HepG2 (cell line): ENCODE measurements at regions not wholly inside any gene's neighbourhood (a gene's known extent, or its start where the extent isn't known, plus 50 kb on each side); places are given as distances from the start of the nearest gene placed in this dataset.

Experiments used
- ATAC-seq: fragments of 200-7000 bp; cut with Tn5 transposase; 3 replicates; pipeline ENCODE4 v1.9.1; 2020; ENCODE audit warnings: mild to moderate bottlenecking, moderate library complexity
- BruUV-seq: library from RNA; stranded (reverse); fragments of 400-500 nt; replicated peaks from 2 replicates; lab custom pipeline; 2021; lab: Mats Ljungman, UMichigan
- CTCF ChIA-PET: fragments of 300-600 bp; formaldehyde crosslinking; extraction: SDS; loops from one replicate; lab custom pipeline; 2021; ENCODE audit warnings: low total read pairs, inconsistent platforms, low intra/inter-chr PET ratio; lab: Yijun Ruan, JAX
- POLR2A ChIA-PET: fragments of 350-600 bp; sonication (Branson Sonifier 250); formaldehyde crosslinking; loops from one replicate; lab custom pipeline; 2020; ENCODE audit warnings: antibody characterized with exemption, inconsistent platforms; lab: Yijun Ruan, JAX
- DNase-seq: peaks from one replicate; pipeline ENCODE4 v3.0.0-alpha.2; 2015; ENCODE audit warnings: low spot score
- FAIRE-seq: peaks from 3 replicates; lab custom pipeline; 2011; peaks lifted over from hg19 to GRCh38; lab: Jason Lieb, UNC
- H2AFZ ChIP-seq: one replicate; pipeline ENCODE4 v1.6.1; 2011; ENCODE audit warnings: low read length, inconsistent platforms
- H3K27ac ChIP-seq: fragments of 300-600 bp; 3 replicates; pipeline ENCODE4 v1.8.0; 2011; ENCODE audit warnings: mixed run types, mild to moderate bottlenecking, mixed read lengths, low read length, inconsistent platforms; ENCODE audit not compliant: insufficient read depth; ENCODE audit errors: extremely low read length
- H3K27me3 ChIP-seq, 2 experiments: fragments of 200-600 bp in 1 of 2; 2 replicates in 1 of 2; 3 replicates in 1 of 2; pipeline versions ENCODE4 v1.6.0 to v1.8.0; 2011; ENCODE audit warnings: low read length in 2 of 2, mild to moderate bottlenecking in 2 of 2, moderate library complexity in 2 of 2, inconsistent platforms in 1 of 2; ENCODE audit not compliant: insufficient read depth in 2 of 2, control insufficient read depth in 1 of 2
- H3K36me3 ChIP-seq, 2 experiments: fragments of 200-600 bp in 1 of 2; replicated peaks in 1 of 2; 2 replicates in 1 of 2; 3 replicates in 1 of 2; pipeline versions ENCODE4 v1.5.1 to v1.8.0; 2011; ENCODE audit warnings: low read length in 2 of 2, inconsistent platforms in 1 of 2; ENCODE audit not compliant: insufficient read depth in 2 of 2, control insufficient read depth in 1 of 2
- H3K4me1 ChIP-seq: 2 replicates; pipeline ENCODE4 v1.5.1; 2012; ENCODE audit warnings: low read length, inconsistent platforms; ENCODE audit not compliant: insufficient read depth
- H3K4me2 ChIP-seq: 2 replicates; pipeline ENCODE4 v1.6.0; 2011; ENCODE audit warnings: low read depth, low read length, inconsistent platforms
- H3K4me3 ChIP-seq, 3 experiments: fragments of 200-600 bp in 1 of 3; sonication (generic), shearing (Covaris generic) in 1 of 3; replicated peaks in 1 of 3; 2 replicates each; pipeline ENCODE4 v1.5.1; 2011 to 2016; ENCODE audit warnings: low read length in 3 of 3, inconsistent platforms in 2 of 3, low read depth in 2 of 3, mild to moderate bottlenecking in 2 of 3, control low read depth in 1 of 3, mixed read lengths in 1 of 3; ENCODE audit not compliant: insufficient read depth in 1 of 3
- H3K79me2 ChIP-seq: one replicate; pipeline ENCODE4 v1.6.1; 2011; ENCODE audit warnings: low read length, inconsistent platforms; ENCODE audit not compliant: insufficient read depth
- H3K9ac ChIP-seq: 2 replicates; pipeline ENCODE4 v1.6.0; 2011; ENCODE audit warnings: mild to moderate bottlenecking, low read depth, low read length, inconsistent platforms; ENCODE audit not compliant: insufficient read depth
- H3K9me3 ChIP-seq: 2 replicates; pipeline ENCODE4 v1.5.1; 2012; ENCODE audit warnings: mild to moderate bottlenecking, low read length
- H4K20me1 ChIP-seq: 2 replicates; pipeline ENCODE4 v1.6.0; 2011; ENCODE audit warnings: inconsistent platforms, mild to moderate bottlenecking, low read length, moderate library complexity; ENCODE audit not compliant: insufficient read depth
- CREB1 ChIP-seq, 2 experiments: fragments of 450-650 bp in 1 of 2; IDR thresholded peaks; 2 replicates each; pipeline ENCODE4 v1.6.1; 2016 to 2017; ENCODE audit warnings: control low read depth in 1 of 2, mild to moderate bottlenecking in 1 of 2, missing compliant biosample characterization in 1 of 2, missing genetic modification characterization in 1 of 2
- HMG20B ChIP-seq: conservative IDR thresholded peaks from 2 replicates; pipeline ENCODE4 v1.6.1; 2016; ENCODE audit warnings: missing genetic modification reagents, missing compliant biosample characterization
- NFYC ChIP-seq: IDR thresholded peaks from 2 replicates; pipeline ENCODE4 v1.6.1; 2016; ENCODE audit warnings: missing genetic modification reagents, missing compliant biosample characterization
- NONO ChIP-seq, 2 experiments: fragments of 450-650 bp in 1 of 2; sonication (generic) in 1 of 2; formaldehyde crosslinking in 1 of 2; IDR thresholded peaks in 1 of 2; conservative IDR thresholded peaks in 1 of 2; 2 replicates each; pipeline versions ENCODE4 v1.6.1 to v1.8.0; 2017 to 2022; ENCODE audit warnings: mild to moderate bottlenecking in 1 of 2, missing genetic modification reagents in 1 of 2, moderate library complexity in 1 of 2
- PPARG ChIP-seq: conservative IDR thresholded peaks from 2 replicates; pipeline ENCODE4 v1.6.1; 2016; ENCODE audit warnings: missing biosample characterization, missing genetic modification reagents
- SMC3 ChIP-seq: IDR thresholded peaks from 2 replicates; pipeline ENCODE4 v1.6.1; 2011; ENCODE audit warnings: low read length, improper control_type of control experiment
- THAP11 ChIP-seq: IDR thresholded peaks from 2 replicates; pipeline ENCODE4 v1.6.1; 2016; ENCODE audit warnings: missing biosample characterization, missing genetic modification reagents
- ZMAT3 ChIP-seq: sonication (generic); formaldehyde crosslinking; conservative IDR thresholded peaks from 2 replicates; pipeline ENCODE4 v1.7.0; 2021; ENCODE audit warnings: missing genetic modification reagents
- ZNF30 ChIP-seq: sonication (generic); formaldehyde crosslinking; IDR thresholded peaks from 2 replicates; pipeline ENCODE4 v1.5.0; 2020; ENCODE audit warnings: mild to moderate bottlenecking, missing genetic modification reagents
- ZNF383 ChIP-seq: sonication (generic); formaldehyde crosslinking; IDR thresholded peaks from 2 replicates; pipeline ENCODE4 v1.4.0; 2020; ENCODE audit warnings: missing genetic modification reagents, mild to moderate bottlenecking, borderline replicate concordance
- ZNF501 ChIP-seq: sonication (generic); formaldehyde crosslinking; IDR thresholded peaks from 2 replicates; pipeline ENCODE4 v1.5.1; 2020; ENCODE audit warnings: mild to moderate bottlenecking, moderate library complexity, missing genetic modification reagents
- WGBS: methylation state at CpG from one replicate; pipeline ENCODE4 v1.1.6; 2017; ENCODE audit warnings: low lambda C conversion rate; 5-methylcytosine and 5-hydroxymethylcytosine counted together
- in situ Hi-C: cut with HindIII; loops from 2 replicates; pipeline ENCODE4 v1.10.0; 2017; ENCODE audit warnings: low pct_unique_long_range_greater_than_20kb; ENCODE audit not compliant: extremely low pct_ligation_motif_present
- intact Hi-C: fragments of 100-400 bp; cut with micrococcal nuclease; formaldehyde crosslinking; loops from one replicate; pipeline ENCODE4 v1.10.0; 2022; ENCODE audit not compliant: unreplicated experiment
- TF ChIP-seq, protein P1 (sequence below): sonication (generic); formaldehyde crosslinking; IDR thresholded peaks from 2 replicates; pipeline ENCODE4 v1.4.0; 2020; ENCODE audit warnings: missing genetic modification reagents; ENCODE audit errors: not compliant biosample characterization
- TF ChIP-seq, protein P2 (sequence below): sonication (generic); formaldehyde crosslinking; IDR thresholded peaks from 2 replicates; pipeline ENCODE4 v1.5.0; 2020; ENCODE audit warnings: missing genetic modification reagents
- TF ChIP-seq, protein P3 (sequence below): sonication (generic); formaldehyde crosslinking; IDR thresholded peaks from 2 replicates; pipeline ENCODE4 v1.8.0; 2022; ENCODE audit warnings: missing genetic modification reagents, low read depth, mild to moderate bottlenecking, borderline replicate concordance
- TF ChIP-seq, protein P4 (sequence below): sonication (generic); formaldehyde crosslinking; IDR thresholded peaks from 2 replicates; pipeline ENCODE4 v1.5.0; 2020; ENCODE audit warnings: mild to moderate bottlenecking, missing genetic modification reagents, borderline replicate concordance
- TF ChIP-seq, protein P5 (sequence below): sonication (generic); formaldehyde crosslinking; IDR thresholded peaks from 2 replicates; pipeline ENCODE4 v1.4.0; 2020; ENCODE audit warnings: missing genetic modification reagents

DNA sequence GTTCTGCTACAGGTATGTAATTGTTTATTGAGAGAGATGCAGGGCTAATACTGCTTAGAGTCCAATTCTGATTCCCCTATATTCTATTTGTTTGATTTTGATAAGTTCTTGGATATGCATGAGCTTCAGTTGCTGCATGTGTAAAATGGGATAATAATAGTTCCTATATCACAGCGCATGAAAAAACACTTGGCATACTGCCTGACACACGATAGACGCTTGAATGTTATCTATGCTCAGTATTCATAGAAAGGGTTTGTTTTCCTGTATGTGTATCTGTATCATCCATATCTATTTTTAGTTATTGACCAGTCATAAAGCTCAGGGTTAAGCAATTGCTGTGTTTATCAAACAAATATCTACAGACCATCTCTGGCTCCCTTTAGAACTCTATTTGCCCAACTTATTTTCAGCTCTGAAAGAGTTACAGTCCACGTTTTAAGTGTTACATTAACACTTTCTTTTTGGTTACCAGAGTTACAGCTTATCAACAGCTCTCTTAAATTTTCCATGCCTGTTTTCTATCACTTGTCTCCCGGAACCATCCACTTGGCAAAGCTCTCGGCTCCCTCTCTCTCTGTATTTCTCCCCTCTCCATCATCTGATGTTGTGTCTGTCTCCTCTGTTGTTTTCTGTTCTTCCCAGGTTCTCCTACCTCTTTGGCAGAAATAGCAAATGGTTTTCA is 334.8 kb downstream of the CBLN1 start:
- POLR2A ChIA-PET, result no interaction called here
- H2AFZ ChIP-seq, result no peak overlapping the region

More for the DNA sequence above, 334.8 kb downstream of the CBLN1 start:
- DNase-seq (no peak), ATAC-seq (no peak), FAIRE-seq (no peak)
- BruUV-seq, result no TSS peak
- CTCF ChIA-PET, result no interaction called here
- no peaks in the 10 kb centered on the region for H3K9me3 ChIP-seq
- H4K20me1 ChIP-seq, result no peaks in the 10 kb centered on the region
- H3K36me3 ChIP-seq, result no peaks in the 10 kb centered on the region
- H3K9ac ChIP-seq, result no peak overlapping the region
- 7% methylated on average over 6 of the region's 6 CpGs for WGBS
- peaks cover 2 to 15% of the 10 kb centered on the region in 2 experiments; a peak in 2 of 5 replicates for H3K27me3 ChIP-seq
- TF ChIP-seq ZNF383 (no peak), CREB1 (IDR thresholded peaks at IDR 0.05) (no peak), CREB1 (CRISPR knock-in tag; IDR thresholded peaks at IDR 0.05) (no peak), NFYC (CRISPR knock-in tag) (no peak), ZMAT3 (no peak), HMG20B (no peak), ZNF30 (CRISPR knock-in tag) (no peak), THAP11 (CRISPR knock-in tag) (no peak), NONO (IDR thresholded peaks at IDR 0.05) (no peak), NONO (CRISPR knock-in tag; conservative IDR thresholded peaks at IDR 0.05) (no peak), ZNF501 (CRISPR knock-in tag) (no peak), PPARG (CRISPR knock-in tag) (no peak), SMC3 (no peak)
- TF ChIP-seq, protein P1, sequence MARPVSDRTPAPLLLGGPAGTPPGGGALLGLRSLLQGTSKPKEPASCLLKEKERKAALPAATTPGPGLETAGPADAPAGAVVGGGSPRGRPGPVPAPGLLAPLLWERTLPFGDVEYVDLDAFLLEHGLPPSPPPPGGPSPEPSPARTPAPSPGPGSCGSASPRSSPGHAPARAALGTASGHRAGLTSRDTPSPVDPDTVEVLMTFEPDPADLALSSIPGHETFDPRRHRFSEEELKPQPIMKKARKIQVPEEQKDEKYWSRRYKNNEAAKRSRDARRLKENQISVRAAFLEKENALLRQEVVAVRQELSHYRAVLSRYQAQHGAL (CRISPR knock-in tag), result no peak
- TF ChIP-seq, protein P2, sequence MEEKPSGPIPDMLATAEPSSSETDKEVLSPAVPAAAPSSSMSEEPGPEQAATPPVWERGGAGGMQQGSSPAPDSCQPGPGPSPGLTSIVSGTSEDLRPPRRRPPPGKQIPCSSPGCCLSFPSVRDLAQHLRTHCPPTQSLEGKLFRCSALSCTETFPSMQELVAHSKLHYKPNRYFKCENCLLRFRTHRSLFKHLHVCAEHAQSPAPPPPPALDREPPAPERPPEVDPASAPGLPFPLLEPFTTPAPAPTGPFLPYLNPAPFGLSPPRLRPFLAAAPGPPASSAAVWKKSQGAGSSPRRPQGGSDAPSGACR, result no peak
- TF ChIP-seq, protein P3, sequence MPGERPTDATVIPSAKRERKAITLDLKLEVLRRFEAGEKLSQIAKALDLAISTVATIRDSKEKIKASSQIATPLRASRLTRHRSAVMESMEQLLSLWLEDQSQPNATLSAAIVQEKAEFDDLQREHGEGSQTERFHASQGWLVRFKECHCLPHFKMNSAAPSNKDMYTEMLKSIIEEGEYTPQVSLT (CRISPR knock-in tag), result no peak
- TF ChIP-seq, protein P4, sequence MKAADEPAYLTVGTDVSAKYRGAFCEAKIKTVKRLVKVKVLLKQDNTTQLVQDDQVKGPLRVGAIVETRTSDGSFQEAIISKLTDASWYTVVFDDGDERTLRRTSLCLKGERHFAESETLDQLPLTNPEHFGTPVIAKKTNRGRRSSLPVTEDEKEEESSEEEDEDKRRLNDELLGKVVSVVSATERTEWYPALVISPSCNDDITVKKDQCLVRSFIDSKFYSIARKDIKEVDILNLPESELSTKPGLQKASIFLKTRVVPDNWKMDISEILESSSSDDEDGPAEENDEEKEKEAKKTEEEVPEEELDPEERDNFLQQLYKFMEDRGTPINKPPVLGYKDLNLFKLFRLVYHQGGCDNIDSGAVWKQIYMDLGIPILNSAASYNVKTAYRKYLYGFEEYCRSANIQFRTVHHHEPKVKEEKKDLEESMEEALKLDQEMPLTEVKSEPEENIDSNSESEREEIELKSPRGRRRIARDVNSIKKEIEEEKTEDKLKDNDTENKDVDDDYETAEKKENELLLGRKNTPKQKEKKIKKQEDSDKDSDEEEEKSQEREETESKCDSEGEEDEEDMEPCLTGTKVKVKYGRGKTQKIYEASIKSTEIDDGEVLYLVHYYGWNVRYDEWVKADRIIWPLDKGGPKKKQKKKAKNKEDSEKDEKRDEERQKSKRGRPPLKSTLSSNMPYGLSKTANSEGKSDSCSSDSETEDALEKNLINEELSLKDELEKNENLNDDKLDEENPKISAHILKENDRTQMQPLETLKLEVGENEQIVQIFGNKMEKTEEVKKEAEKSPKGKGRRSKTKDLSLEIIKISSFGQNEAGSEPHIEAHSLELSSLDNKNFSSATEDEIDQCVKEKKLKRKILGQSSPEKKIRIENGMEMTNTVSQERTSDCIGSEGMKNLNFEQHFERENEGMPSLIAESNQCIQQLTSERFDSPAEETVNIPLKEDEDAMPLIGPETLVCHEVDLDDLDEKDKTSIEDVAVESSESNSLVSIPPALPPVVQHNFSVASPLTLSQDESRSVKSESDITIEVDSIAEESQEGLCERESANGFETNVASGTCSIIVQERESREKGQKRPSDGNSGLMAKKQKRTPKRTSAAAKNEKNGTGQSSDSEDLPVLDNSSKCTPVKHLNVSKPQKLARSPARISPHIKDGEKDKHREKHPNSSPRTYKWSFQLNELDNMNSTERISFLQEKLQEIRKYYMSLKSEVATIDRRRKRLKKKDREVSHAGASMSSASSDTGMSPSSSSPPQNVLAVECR, result no peak
- TF ChIP-seq, protein P5, sequence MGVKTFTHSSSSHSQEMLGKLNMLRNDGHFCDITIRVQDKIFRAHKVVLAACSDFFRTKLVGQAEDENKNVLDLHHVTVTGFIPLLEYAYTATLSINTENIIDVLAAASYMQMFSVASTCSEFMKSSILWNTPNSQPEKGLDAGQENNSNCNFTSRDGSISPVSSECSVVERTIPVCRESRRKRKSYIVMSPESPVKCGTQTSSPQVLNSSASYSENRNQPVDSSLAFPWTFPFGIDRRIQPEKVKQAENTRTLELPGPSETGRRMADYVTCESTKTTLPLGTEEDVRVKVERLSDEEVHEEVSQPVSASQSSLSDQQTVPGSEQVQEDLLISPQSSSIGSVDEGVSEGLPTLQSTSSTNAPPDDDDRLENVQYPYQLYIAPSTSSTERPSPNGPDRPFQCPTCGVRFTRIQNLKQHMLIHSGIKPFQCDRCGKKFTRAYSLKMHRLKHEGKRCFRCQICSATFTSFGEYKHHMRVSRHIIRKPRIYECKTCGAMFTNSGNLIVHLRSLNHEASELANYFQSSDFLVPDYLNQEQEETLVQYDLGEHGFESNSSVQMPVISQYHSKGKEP, result no peak
- H3K4me1 ChIP-seq, result no peaks in the 10 kb centered on the region
- H3K79me2 ChIP-seq, result no peaks in the 10 kb centered on the region
- intact Hi-C loops, result no loop called here
- in situ Hi-C loops, result no loop called here
- H3K27ac ChIP-seq, result no peak overlapping the region
- H3K4me3 ChIP-seq, result no peak overlapping the region
- no peak overlapping the region for H3K4me2 ChIP-seq
